HG02938 (cell line): ENCODE measurements at regions not wholly inside any gene's neighbourhood (a gene's known extent, or its start where the extent isn't known, plus 50 kb on each side); places are given as distances from the start of the nearest gene placed in this dataset.

ENCODE experiments used
- ATAC-seq: cut with Tn5 transposase; IDR thresholded peaks from one replicate; pipeline ENCODE4 v1.9.1; 2021; ENCODE audit warnings: mild to moderate bottlenecking, moderate library complexity; ENCODE audit not compliant: unreplicated experiment

- no peak for ATAC-seq
Measured at GRCh38 chr6:21457647-21458046, 135.9 kb upstream of the SOX4 start.

GRCh38 chr6:21459641-21460040, 133.9 kb upstream of the SOX4 start:
- no peak for ATAC-seq

GRCh38 chr6:21461844-21462518, 131.6 kb upstream of the SOX4 start:
- ATAC-seq = no peak

DNA sequence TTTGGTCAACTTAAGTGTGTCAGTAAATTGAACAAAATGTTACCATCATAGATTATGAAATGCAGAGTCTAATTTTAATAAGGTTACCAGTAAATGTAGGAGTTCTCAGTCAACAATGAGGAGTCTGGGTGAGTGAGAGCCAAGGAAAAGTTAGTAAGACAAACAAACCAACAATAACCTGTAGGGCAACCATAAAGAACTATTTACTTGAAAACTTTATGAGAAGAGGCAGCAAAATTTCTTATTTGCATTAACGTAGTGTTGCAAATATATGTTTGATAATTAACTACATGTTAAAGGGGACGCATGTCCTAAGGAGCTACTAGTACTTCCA, 131.1 kb upstream of the SOX4 start:
- ATAC-seq = no peak

GRCh38 chr6:21467091-21467490, 126.5 kb upstream of the SOX4 start:
- no peak for ATAC-seq

GRCh38 chr6:21468461-21468860, 125.1 kb upstream of the SOX4 start:
- ATAC-seq = no peak

DNA sequence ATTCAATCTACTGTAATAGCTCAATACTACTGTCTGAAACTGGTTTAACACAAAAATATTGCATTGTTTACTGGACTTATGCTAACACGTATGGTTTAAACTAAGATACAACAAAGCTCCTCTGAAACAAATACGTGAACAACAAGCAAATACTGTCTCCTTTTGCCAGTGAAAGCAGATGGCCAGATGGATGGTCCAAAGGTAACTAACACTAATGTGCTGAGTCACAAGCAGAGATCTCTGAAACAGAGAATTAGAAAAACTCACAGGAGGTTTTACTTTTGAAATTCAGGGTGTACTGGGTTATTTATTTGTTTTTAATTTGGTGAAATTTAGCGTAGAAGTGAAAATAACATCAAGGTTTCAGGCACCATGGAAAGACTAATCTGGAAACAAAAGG, 124.3 kb upstream of the SOX4 start:
- ATAC-seq = no peak

- ATAC-seq = no peak
Measured at GRCh38 chr6:21476112-21476511, 117.4 kb upstream of the SOX4 start.

DNA sequence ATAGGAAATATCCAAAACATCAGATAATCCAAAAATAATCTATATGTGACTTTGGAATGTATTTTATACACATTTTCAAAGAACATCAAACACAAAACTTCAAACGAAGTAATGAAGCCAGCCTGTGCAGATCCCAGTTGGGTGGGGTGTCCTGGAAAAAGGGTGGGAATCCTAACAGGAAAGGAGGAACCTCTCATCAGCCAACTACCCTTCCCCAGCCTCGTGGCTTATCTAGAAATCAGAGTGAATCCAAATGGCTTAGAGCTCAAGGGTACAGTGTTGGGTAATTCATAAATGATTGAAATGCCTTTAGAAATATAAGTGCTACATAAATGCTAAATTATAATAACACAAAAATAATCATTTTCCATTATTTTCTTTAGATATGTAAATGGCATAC, 115.1 kb upstream of the SOX4 start:
- ATAC-seq = no peak

- ATAC-seq = no peak
Measured at GRCh38 chr6:21478883-21479539, 114.5 kb upstream of the SOX4 start.

- ATAC-seq = no peak
Measured at GRCh38 chr6:21486115-21486514, 107.4 kb upstream of the SOX4 start.

- no peak for ATAC-seq
Measured at GRCh38 chr6:21489826-21490225, 103.7 kb upstream of the SOX4 start.

DNA sequence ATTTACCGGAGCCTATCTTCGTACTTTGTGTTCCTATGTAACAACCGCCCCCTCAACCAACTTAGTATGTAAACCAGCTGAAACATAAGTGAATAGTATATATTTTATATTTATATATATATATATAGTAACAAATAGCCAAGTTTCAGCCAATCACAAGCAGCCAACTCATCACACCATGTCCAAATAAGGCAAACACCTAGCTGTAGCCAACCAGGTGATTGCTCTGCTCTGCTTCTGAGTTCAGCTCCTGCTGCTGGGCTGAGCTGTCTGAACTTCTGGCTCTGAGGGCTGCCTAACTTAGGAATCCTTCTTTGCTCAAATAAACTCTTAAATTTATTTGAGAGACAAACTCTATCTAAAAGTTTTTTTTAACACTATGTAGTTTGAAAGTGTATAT, 101.6 kb upstream of the SOX4 start:
- no peak for ATAC-seq

DNA sequence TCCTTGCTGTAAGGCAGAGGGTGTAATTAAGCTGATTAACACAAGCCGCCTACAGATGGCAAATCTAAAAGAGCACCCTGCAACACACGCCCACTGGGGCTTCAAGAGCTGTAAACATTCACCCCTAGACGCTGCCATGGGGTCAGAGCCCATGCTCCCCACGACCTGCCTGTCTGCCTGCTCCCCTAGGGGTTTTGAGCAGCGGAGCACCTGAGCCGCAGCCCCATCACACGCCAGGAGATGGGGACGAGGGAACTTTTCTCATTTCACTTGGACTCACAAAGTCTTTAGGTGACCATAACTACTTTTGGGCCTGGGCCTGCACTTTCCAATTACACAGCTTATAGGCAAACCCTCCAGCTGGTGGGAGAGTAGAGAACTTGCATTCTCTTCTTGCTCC, 99.0 kb upstream of the SOX4 start:
- no peak for ATAC-seq

- ATAC-seq = no peak
Measured at GRCh38 chr6:21496196-21496595, 97.4 kb upstream of the SOX4 start.

DNA sequence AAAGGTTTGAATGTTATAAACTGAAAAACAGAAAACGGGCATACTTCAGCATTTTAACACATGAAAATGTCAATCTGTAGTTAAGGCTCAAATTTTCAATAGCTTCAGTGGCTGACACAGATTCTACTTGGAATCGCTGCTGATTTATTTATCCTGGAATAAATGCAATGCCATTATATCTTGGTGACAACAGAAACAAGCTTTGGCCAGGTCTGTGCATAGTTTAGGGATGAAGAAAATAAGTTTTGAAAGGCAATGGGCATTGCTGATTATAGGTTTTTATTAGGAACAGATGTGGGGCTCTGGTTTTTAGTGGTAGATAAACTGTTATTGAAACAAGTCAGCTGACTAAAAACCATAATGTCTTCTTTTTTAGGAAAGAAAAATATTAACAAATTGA, 96.8 kb upstream of the SOX4 start:
- no peak for ATAC-seq

DNA sequence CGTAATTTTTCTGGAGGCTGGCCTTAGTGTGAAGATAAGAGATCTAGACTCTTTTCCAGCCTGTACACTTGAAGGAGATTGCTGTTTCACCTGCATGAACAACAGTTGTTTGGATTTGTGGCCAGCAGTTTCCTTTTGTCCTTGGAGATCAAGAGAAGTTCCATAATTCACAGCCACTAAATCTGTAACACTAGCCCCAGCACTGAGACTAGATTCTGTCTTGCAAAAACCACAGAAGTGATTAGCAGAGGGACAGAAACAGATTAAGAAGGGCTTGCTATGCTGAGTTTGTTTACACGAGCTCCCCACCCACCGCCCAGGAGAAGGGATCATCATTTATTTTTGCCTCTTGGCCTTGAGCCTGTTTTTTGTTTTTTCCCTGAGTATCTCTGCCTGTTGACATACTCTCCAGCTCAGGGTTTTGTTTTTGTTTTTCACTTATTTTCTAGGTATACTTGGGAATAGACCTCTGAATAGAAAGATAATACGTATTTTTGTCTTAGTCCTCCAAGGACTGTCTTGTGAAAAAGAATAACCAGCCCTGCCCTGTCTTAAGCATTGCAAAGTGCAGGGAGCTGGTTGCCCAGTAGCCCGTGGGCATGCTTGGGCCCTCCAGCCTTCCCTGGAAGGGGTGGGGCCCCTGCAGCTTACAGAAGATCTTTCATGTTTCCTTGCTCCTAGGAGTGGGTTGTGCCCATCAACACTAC, 93.1 kb upstream of the SOX4 start:
- no peak for ATAC-seq

GRCh38 chr6:21501021-21501354, 92.6 kb upstream of the SOX4 start:
- ATAC-seq = no peak

- no peak for ATAC-seq
Measured at GRCh38 chr6:21501815-21502214, 91.7 kb upstream of the SOX4 start.

- ATAC-seq = no peak
Measured at GRCh38 chr6:21502682-21503081, 90.9 kb upstream of the SOX4 start.

DNA sequence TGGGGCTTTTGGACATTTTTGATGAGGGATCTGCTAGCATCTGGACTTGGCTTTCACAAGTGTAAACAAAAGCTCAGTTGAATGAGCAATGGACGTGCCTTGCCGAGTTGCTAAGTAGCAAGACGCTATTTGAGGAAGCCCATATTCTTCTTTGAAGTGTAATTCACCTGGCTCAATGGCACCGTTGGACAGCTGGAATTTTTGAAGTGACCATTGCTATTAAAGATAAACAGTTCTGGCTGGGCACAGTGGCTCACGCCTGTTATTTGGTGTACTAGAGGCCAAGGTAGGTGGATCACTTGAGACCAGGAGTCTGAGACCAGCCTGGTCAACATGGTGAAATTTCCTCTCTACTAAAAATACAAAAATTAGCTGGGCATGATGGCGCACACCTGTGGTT, 88.8 kb upstream of the SOX4 start:
- ATAC-seq = no peak

- ATAC-seq = no peak
Measured at GRCh38 chr6:21505574-21505990, 88.0 kb upstream of the SOX4 start.

GRCh38 chr6:21506126-21506525, 87.4 kb upstream of the SOX4 start:
- ATAC-seq = no peak
